ENCODE measurements at regions not wholly inside any gene's neighbourhood (a gene's known extent, or its start where the extent isn't known, plus 50 kb on each side); places are given as distances from the start of the nearest gene placed in this dataset.

DNA sequence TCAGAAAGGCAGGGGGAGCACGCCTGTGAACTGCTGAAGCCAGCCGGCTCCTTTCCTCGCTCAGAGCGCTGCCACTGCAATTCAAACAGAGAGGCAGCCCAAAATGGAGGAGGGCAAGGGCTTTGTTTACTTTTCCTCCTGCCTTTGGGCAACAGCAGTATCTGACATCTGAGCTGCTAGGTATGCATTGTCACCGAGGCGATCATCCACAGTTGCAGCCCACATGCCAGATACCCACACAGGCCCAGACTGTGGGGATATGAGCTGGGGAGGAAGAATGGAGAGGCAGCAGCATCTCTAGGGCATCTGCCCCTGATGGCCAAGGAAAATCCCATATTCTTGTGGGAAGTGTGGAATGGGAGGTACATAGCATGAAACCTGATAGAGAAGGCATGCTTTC, 357.1 kb downstream of the BARHL2 start:
- Histone ChIP-seq H3K4me1 (no peaks in the 10 kb centered on the region), H3K4me3 (no peak overlapping the region), H3K36me3 (replicated peaks in 1 of 2; ENCODE audit: insufficient read depth in 1 of 2, low read depth in 2 of 2) (no peaks in the 10 kb centered on the region), H3K9me3 (no peaks in the 10 kb centered on the region), H3K27ac (no peak overlapping the region), H3K27me3 (no peaks in the 10 kb centered on the region)
- ATAC-seq (no peak), DNase-seq (no peak)
- intact Hi-C loops (cut with DNase I), result no loop called here
- TF ChIP-seq, protein P1, sequence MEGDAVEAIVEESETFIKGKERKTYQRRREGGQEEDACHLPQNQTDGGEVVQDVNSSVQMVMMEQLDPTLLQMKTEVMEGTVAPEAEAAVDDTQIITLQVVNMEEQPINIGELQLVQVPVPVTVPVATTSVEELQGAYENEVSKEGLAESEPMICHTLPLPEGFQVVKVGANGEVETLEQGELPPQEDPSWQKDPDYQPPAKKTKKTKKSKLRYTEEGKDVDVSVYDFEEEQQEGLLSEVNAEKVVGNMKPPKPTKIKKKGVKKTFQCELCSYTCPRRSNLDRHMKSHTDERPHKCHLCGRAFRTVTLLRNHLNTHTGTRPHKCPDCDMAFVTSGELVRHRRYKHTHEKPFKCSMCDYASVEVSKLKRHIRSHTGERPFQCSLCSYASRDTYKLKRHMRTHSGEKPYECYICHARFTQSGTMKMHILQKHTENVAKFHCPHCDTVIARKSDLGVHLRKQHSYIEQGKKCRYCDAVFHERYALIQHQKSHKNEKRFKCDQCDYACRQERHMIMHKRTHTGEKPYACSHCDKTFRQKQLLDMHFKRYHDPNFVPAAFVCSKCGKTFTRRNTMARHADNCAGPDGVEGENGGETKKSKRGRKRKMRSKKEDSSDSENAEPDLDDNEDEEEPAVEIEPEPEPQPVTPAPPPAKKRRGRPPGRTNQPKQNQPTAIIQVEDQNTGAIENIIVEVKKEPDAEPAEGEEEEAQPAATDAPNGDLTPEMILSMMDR (IDR thresholded peaks at IDR 0.05), result no peak
- no peak for TF ChIP-seq POLR2A (IDR thresholded peaks at IDR 0.05)
- WGBS, 2 donors, result 31 to 50% methylated on average over 4 to 6 of the region's 6 CpGs

GRCh38 chr1:90358448-90358847, 358.7 kb downstream of the BARHL2 start:
- Histone ChIP-seq H3K27me3 (no peaks in the 10 kb centered on the region), H3K4me3 (no peak overlapping the region), H3K9me3 (no peaks in the 10 kb centered on the region), H3K4me1 (no peaks in the 10 kb centered on the region), H3K36me3 (replicated peaks in 1 of 2; ENCODE audit: insufficient read depth in 1 of 2, low read depth in 2 of 2) (no peaks in the 10 kb centered on the region), H3K27ac (no peak overlapping the region)
- TF ChIP-seq, protein P1 (IDR thresholded peaks at IDR 0.05), result no peak
- TF ChIP-seq POLR2A (IDR thresholded peaks at IDR 0.05), result no peak
- 65 to 79% methylated on average over 2 of the region's 2 CpGs for WGBS, 2 donors
- ATAC-seq (no peak), DNase-seq (no peak)
- intact Hi-C loops (cut with DNase I), result no loop called here

- no peaks in the 10 kb centered on the region for H3K4me1 ChIP-seq
- TF ChIP-seq, protein P1 (IDR thresholded peaks at IDR 0.05), result no peak
- no peak overlapping the region for H3K4me3 ChIP-seq
- ATAC-seq, result no peak
- intact Hi-C loops (cut with DNase I), result no loop called here
- H3K27me3 ChIP-seq, result no peaks in the 10 kb centered on the region
- WGBS, 2 donors, result 7 to 10% methylated on average over 2 of the region's 2 CpGs
- no peak overlapping the region for H3K27ac ChIP-seq
- no peaks in the 10 kb centered on the region for H3K36me3 ChIP-seq (replicated peaks in 1 of 2; ENCODE audit: insufficient read depth in 1 of 2, low read depth in 2 of 2)
- DNase-seq, result no peak
- no peaks in the 10 kb centered on the region for H3K9me3 ChIP-seq
Measured at GRCh38 chr1:90357995-90358394, 359.1 kb downstream of the BARHL2 start.

- H3K36me3 ChIP-seq (replicated peaks in 1 of 2; ENCODE audit: insufficient read depth in 1 of 2, low read depth in 2 of 2), result no peaks in the 10 kb centered on the region
- H3K27ac ChIP-seq, result no peak overlapping the region
- no peak for DNase-seq
- 51 to 52% methylated on average over 4 of the region's 4 CpGs for WGBS, 2 donors
- no peaks in the 10 kb centered on the region for H3K9me3 ChIP-seq
- H3K27me3 ChIP-seq, result no peaks in the 10 kb centered on the region
- no peak overlapping the region for H3K4me3 ChIP-seq
- H3K4me1 ChIP-seq, result no peaks in the 10 kb centered on the region
- TF ChIP-seq, protein P1 (IDR thresholded peaks at IDR 0.05), result no peak
- intact Hi-C loops (cut with DNase I), result no loop called here
- ATAC-seq, result no peak
Measured at GRCh38 chr1:90356991-90357390, 360.1 kb downstream of the BARHL2 start.

- Histone ChIP-seq H3K36me3 (replicated peaks in 1 of 2; ENCODE audit: insufficient read depth in 1 of 2, low read depth in 2 of 2) (no peaks in the 10 kb centered on the region), H3K4me3 (no peak overlapping the region), H3K27me3 (no peaks in the 10 kb centered on the region), H3K9me3 (no peaks in the 10 kb centered on the region), H3K27ac (no peak overlapping the region), H3K4me1 (no peaks in the 10 kb centered on the region)
- 66 to 71% methylated on average over 3 of the region's 3 CpGs for WGBS, 2 donors
- no peak for ATAC-seq
- no peak for TF ChIP-seq POLR2A (IDR thresholded peaks at IDR 0.05)
- TF ChIP-seq, protein P1 (IDR thresholded peaks at IDR 0.05), result no peak
- DNase-seq, result no peak
- intact Hi-C loops (cut with DNase I), result no loop called here
Measured at GRCh38 chr1:90356101-90356500, 361.0 kb downstream of the BARHL2 start.
